ENCODE measurements at regions not wholly inside any gene's neighbourhood (a gene's known extent, or its start where the extent isn't known, plus 50 kb on each side); places are given as distances from the start of the nearest gene placed in this dataset.

DNA sequence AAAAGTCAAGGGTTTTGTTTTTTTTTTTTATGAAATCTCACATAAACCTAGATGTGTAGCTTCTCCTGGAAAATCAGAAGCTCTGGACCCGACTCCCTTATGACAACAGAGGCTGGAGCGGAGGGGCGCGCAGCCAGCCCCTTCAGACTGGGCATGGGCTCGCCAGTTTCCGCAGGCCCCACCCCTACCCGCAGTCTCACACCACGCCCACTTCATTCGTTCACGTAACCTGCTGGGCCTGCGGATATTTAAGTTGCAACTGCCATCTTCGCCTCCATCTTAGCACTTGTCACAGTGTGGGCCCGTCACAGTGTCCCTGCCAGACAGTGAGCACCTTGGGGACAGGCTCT, 111.7 kb upstream of the PTPN1 start:
- 86 to 89% (median 88%) methylated on average over 13 of the region's 13 CpGs for WGBS, 3 donors
- no peak overlapping the region for H3K27ac ChIP-seq (ENCODE audit: low read depth, low read length)

DNA sequence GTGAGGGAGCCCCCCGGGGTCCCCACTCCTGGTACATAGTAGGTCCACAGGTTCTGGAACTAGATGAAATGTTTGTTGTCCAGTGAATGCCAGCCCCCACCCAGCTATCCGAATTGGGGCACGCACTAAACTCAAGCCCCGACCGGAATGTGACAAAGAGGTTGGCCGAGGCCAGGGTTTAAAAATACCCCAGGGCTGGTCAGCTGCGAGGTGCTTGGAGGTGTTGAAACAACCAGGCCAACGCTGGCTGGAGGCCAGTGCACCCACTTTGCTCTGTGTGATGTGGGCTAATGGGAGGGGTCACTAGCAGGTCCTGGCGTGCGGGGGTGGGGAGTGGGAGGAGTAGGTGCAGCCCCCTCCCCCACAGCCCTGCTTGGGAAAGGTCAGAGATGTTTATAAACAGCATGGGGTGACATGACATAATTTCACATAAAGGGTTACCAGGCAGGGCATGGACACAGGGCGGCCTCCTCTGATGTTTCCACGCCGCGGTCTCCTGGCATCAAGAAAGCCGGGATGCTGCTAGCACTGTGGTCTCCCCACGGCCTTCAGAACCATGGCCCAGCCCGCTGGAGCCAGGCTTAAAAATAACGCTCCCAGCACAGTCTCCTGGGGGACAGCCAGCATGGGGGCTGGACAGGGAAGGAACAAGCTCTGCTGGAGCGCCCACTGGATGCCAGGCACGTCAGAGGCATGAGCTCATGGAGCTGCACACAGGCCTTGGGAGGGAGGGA, 111.2 kb upstream of the PTPN1 start:
- no peak overlapping the region for H3K27ac ChIP-seq (ENCODE audit: low read depth, low read length)
- 67 to 73% (median 68%) methylated on average over 20 of the region's 20 CpGs for WGBS, 3 donors

DNA sequence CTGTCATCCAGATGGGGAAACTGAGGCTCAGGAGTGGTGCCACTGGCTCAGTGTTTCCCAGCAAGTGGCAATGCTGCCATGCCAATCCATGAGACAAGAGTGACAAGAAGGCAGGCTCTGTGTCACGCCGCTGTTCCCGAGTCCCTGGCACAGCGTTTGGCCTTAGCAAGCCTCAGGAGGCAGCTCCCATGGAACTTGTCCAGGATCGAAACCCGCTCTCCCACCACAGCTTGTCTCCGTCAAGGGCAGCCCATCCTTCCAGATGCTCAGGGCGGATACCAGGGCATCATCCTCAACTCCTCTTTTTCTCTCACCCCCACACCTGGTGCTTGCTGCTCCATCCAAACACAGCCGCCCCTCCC, 110.6 kb upstream of the PTPN1 start:
- H3K27ac ChIP-seq (ENCODE audit: low read depth, low read length), result no peak overlapping the region
- WGBS, 3 donors, result 87 to 93% (median 92%) methylated on average over 9 of the region's 9 CpGs

DNA sequence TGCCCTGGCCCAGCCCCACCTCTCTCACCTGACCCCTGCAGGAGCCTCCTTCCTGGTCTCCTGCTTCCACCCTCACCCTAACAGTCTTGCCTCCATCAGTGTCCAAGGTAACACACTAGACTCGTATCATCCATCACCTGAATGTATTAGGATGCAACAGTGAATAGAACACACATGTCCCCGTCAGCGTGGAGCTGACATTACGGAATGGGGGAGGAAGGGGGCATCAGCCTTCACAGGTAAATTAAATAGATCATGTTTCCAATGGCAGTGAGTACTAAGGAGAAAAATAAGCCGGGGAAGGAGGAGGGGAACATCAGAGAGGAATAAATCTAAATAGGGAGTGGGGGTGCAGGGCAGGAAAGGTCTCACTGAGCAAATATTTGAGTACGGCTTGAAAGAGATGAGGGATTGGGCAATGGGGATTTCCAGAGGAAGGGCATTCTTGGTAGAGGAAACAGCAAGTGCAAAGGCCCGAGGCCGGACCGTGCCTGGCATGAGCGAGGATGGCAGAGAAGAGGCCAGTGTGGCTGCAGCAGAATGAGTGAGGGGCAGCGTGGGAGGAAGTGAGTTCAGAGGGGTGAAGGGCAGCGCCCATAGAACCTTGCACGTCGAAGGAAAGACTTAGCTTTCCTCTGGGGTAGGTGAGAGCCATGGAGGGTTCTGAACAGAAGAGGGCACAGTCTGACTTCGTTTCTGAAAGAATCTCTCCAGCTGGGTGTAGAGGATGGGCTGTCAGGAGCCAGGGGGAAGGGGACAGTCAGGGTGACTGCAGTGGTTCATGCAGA, 110.1 kb upstream of the PTPN1 start:
- WGBS, 3 donors, result 64 to 76% (median 68%) methylated on average over 15 of the region's 15 CpGs
- no peak overlapping the region for H3K27ac ChIP-seq (ENCODE audit: low read depth, low read length)

DNA sequence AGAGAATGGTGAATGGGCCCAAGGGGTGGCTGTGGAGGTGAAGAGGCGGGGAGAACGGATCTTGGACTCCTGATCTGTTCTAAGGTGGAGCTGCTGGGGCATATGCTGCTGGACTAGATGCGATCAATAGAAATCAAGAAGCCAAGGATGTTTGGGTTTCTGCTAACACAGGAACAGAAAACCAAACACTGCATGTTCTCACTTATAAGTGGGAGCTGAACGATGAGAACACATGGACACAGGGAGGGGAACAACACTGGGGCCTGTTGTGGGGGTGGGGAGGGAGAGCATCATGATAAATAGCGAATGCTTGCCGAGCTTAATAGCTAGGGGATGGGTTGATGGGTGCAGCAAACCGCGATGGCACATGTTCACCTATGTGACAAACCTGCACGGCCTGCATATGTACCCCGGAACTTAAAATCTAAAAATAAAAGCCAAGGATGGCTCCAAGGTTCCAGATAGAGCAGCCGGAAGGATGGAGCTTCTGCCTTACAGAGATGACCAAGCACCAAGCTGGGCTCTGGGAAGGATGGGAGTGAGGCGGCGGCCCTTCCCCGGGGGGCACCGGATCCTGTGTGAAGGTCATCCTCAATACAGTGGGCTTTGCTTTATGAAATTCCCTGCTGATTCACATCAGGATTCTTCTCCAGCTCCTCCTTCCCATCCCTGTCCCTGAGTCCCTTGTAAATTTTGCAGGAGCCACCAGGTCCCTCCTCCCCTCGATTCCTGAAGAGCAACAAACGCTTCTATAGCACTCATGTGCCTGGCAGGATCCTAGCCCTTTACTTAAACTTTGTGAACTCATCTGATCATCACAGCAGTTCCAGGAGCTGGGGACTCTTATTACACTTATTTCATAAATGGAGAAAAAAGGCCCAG, 109.2 kb upstream of the PTPN1 start:
- WGBS, 3 donors, result 81 to 92% (median 92%) methylated on average over 17 of the region's 17 CpGs
- no peak overlapping the region for H3K27ac ChIP-seq (ENCODE audit: low read depth, low read length)

DNA sequence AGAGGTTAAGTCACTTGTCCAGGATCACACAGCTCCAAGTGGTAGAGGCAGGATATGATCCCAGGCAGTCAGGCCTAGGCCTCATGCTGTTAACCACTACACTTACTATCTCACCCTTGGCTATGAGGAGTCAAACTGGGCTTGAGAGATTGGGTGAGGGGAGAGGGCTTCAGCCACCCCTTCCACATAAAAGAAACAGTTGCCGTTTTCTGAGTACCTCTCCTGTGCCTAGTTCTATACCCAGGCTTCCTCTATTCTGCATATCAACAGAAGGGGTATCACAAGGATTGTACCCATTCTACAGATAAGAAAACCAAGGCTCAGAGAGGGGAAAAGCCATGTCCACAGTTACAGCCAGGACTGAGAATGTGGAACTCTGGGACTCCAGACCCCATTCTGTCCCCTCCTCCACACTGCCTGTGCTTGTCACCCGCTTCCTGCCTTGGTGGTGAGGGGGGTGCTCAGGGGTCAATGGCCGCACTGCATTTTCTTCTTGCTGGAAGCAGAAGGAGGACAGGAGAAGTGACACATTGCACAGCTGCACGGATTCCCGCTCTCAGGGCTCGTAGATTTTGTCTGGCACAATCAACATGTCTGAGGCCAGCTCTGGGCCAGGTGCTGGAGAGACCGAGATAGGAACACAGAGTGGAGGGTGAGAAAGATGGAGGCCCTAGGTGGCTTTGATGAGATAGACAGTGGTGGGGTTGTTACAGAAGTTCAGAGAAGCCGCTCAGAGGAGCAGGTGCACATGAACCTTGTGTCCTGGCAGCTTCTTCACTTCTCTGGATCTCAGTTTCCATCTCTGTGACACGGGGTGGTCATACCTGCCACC, 108.4 kb upstream of the PTPN1 start:
- WGBS, 3 donors, result 76 to 94% (median 94%) methylated on average over 9 of the region's 9 CpGs
- no peak overlapping the region for H3K27ac ChIP-seq (ENCODE audit: low read depth, low read length)

DNA sequence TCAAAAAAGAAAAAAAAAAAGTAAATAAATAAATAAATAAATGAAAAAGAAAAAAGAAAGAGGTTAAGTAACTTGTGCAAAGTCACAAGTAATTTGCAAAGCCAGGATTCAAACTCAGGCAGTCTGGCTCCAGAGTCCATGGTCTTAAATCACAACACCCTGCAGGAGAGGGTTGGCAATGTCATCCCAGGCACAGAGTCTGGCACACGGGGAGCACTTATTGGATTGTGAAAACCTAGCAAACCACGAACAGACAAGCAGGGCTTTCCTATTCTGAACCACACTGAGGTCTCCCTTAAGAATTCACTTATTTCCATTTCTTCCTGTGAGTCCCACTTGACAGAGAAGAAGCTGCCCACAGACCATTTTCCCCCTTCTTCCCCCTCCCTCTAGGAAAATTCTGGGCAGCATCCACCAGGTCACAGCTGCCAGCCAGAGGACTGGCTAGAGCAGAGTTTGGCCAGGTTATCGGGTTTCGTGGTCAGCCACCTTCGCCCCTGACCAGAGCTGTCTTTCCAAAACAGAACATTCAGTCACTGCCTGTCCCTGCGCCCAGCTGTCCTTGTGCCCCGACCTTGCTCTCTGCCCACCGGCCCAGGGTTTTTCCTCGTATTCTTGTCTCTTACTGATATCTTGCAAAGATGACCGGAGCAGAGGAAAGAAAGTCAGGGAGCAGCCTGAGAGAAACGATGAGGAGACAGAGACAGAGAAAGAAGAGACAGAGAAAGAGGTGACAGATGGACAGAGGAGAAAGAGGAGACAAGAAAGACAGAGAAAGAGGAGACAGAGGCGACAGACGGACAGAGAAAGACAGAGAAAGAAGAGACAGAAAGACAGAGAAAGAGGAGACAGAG, 106.4 kb upstream of the PTPN1 start:
- 66 to 72% (median 66%) methylated on average over 13 of the region's 13 CpGs for WGBS, 3 donors
- H3K27ac ChIP-seq (ENCODE audit: low read depth, low read length), result no peak overlapping the region

DNA sequence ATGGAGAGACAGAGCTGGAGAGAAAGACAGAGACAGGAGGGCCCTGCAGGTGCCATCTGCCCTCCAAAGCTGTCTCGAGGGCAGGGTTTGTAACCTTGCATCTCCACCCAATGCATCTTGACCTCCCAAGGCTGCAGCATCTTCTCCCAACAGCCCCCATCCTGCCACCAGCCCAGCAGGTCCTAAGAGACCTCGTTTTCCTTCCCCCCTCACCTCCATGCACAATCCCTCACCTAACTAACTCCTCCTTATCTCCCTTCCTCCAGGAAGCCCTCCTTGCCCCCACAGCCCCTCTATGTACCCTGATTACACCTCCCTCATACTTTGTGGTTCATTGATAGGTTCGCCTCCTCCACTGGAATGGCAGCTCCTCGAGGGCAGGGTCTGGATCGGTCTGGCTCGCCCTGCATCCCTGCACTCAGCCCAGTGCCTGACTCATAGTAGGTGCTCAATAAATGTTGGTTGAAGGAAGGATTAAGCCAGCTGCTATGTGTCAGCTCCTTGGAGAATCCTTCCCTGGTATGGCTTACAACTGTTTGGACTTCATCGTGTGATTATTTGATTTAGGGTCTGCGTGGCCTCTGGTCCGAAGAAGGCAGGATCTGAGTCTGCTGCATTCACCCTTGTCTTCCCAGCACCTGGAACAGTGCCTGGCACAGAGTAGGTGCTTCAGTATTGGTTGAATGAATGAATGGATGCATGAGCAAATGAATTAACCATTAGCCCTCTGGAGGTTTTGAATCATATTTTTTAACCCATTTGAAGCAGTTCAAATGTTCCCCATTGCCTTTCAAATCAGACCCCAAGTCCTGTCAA, 105.6 kb upstream of the PTPN1 start:
- 87 to 88% (median 88%) methylated on average over 8 to 9 of the region's 9 CpGs for WGBS, 3 donors
- no peak overlapping the region for H3K27ac ChIP-seq (ENCODE audit: low read depth, low read length)

DNA sequence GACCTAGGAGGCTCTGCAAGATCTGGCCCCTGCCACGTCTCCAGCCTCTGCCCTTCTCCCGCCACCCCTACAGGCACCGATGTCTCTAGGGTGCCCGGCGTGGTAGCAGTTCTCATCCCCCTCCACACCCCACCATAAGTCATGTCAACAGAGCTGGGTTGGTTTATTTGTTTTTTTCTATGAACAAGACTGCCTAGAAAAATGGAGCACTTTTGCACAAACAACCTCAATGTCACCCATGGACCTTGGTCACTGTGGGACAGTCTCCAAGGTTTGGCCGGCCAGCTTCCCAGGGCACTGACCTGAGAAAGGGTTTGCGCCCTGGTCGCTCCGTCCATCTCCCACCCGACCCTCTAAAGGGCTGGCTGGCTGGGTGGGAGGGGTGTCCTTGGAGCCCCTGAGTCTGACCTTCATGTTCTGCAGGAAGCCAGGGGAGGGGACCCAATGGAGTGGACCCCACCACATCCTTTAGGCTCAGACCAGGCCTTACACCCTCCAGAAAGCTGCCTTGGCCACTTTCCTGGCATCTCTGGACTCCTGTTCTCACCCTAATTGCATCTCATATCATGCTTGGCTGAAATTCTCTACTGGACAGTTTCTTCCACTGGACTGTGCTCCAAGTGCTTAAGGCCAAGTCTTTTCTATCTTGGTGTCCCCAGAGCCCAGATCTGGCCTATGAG, 104.8 kb upstream of the PTPN1 start:
- H3K27ac ChIP-seq (ENCODE audit: low read depth, low read length), result no peak overlapping the region
- 55 to 83% (median 72%) methylated on average over 10 of the region's 10 CpGs for WGBS, 3 donors

DNA sequence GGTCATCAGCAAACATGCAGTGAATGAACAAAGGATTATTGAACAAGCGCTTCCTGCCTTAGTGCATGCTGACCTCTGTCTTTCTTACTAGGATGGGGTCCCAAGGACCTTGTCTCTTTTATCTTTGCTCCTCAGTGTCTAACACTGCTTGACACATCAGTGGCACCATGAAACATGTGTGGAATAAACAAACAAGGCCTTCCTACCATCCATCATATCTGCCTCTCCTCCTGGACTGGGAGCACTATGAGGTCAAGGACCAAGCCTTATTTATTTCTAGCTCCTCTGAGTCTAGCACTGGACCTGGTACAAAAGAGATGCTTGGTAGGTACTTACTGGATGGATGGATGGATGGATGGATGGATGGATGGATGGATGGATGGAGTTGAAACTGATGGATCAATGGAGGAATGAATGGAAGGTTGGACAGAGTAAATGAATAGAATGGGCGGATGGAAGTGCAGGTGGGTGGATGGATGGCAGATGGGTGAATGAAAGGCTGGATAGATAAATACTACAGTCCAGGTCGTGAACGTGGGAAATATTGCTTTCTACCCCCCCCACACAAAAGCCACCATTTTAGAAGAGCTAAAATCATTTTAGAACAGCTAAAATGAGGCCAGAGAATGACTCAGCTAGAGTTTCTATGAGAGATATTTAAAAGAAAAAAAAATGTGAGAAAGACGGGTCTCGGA, 104.1 kb upstream of the PTPN1 start:
- no peak overlapping the region for H3K27ac ChIP-seq (ENCODE audit: low read depth, low read length)

DNA sequence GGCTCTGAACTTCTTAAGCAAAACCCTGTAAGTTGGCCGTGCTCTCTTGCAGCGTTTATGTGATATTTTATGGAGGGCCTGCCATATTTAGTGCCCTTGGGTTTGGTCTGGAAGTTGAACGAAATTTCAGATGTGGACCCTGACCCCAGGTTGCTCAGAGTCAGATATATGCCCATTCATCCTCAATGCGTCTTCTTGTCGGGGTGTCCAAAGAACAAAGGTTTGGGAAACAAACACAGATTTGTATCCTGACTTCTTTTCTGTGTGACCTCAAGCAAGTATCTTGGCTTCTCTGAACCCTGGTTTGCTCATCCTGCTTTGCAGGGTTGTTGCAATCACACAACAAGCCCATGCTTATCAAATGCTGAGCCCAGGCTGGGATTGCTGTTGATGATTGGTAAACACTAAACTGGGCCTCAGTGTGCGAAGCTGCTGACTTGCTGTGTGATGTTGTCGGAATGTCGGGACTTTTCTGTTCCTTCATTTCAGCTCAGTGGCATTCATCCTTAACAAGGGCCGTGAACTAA, 103.5 kb upstream of the PTPN1 start:
- H3K27ac ChIP-seq (ENCODE audit: low read depth, low read length), result no peak overlapping the region
- 85 to 92% (median 90%) methylated on average over 9 of the region's 9 CpGs for WGBS, 3 donors

More for the DNA sequence above, 104.1 kb upstream of the PTPN1 start:
- WGBS, 3 donors, result 77 to 83% (median 79%) methylated on average over 6 of the region's 6 CpGs

DNA sequence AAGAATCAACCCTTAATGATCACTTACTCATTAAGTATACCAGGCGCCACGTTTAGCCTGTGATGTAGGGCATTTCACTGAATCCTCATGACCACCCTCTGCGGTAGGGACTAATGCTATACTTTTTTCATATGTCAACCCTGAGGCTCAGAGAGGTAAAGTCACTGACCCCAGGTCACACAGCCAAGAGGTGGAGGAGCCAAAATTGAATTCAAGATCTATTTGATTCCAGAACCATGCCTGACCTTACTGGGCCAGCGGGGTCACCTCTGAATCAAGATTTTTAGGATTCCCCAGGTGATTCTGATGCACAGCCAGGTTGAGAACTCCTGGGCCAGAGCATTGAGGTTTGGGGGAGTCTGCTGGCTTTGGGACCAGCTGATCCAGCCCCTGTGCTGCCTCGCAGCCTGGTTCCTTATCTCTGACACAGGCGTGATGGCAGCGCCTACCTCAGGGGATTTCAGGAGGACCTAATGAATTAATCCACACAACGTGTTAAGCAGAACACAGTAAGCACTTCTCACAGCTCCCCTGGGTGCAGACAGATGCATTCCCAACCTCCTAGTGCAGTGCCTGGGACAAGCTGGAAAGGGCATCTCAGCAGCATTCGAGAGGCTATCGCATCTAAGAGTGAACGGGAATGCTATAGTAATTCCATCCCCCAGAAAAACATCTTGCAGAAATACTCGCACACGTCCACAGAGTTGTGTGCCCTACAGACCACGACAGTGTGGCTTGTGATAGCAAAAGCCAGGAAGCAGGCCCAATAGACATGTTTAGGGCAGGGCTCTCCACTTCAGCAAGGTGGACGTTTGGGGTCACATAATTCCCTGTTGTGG, 101.4 kb upstream of the PTPN1 start:
- H3K27ac ChIP-seq (ENCODE audit: low read depth, low read length), result no peak overlapping the region
- 79 to 86% (median 80%) methylated on average over 15 of the region's 15 CpGs for WGBS, 3 donors

DNA sequence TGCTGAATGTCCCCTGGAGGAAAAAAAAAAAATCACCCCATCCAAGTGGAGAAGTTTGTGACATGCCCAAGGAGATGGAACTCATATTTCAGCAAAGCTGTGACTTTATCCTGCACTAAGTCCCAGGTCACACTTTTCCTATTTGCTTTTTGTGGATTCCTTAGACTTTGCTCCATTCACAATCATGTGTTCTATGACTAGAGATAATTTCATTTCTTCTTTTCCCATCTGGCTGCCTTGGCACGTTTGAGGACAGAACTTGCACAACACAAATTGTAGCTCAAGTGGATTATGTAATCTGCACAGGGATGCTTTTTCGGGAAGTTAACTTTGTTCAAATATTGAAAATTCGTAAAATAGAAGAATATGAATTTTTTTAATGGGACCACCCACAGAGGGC, 100.7 kb upstream of the PTPN1 start:
- 28 to 66% (median 29%) methylated on average over 3 of the region's 3 CpGs for WGBS, 3 donors

DNA sequence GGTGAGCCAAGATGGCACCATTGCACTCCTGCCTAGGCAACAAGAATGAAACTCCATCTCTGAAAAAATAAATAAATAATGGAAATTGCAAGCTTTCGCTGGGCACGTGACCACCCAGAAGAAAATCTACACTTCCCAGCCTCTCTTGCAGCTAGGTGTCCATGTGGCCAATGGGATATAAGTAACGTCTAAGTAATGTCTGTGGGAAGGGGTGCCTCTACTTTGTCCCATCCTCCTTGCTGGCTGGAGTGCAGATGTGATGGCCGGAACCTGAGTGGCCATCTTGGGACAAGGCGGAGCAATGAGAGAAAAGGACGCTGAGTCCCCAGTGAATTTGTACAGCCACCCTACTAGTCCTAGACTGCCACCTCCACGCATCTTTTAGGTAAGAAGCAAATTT, 99.8 kb upstream of the PTPN1 start:
- WGBS, 3 donors, result 92 to 96% (median 94%) methylated on average over 7 of the region's 7 CpGs
- no peak overlapping the region for H3K27ac ChIP-seq (ENCODE audit: low read depth, low read length)

More for the DNA sequence above, 100.7 kb upstream of the PTPN1 start:
- no peak overlapping the region for H3K27ac ChIP-seq (ENCODE audit: low read depth, low read length)

DNA sequence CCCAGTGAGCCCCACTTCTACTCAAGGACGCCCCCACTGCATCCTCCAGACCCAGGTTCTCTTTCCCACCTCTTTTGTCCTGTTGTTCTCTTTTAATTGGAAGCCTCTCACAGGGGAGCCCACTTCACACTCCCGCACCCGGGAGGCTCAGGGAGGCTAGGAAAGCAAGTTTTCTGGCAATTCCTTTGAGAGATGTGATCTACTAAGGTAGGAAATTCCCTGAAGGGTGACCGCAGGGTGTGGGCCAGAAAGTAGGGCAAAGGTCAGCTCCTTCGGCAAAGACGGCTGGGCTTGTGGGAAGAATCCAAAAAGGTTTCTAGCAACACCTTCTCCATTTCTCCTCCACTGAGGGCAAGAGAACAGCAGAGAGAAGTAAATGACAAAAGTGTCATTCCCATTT, 98.1 kb upstream of the PTPN1 start:
- no peak overlapping the region for H3K27ac ChIP-seq (ENCODE audit: low read depth, low read length)
- WGBS, 3 donors, result 47 to 73% (median 69%) methylated on average over 6 of the region's 6 CpGs

Data from adipose tissue (tissue), 3 donors.